ENCODE measurements at regions not wholly inside any gene's neighbourhood (a gene's known extent, or its start where the extent isn't known, plus 50 kb on each side); places are given as distances from the start of the nearest gene placed in this dataset.

DNA sequence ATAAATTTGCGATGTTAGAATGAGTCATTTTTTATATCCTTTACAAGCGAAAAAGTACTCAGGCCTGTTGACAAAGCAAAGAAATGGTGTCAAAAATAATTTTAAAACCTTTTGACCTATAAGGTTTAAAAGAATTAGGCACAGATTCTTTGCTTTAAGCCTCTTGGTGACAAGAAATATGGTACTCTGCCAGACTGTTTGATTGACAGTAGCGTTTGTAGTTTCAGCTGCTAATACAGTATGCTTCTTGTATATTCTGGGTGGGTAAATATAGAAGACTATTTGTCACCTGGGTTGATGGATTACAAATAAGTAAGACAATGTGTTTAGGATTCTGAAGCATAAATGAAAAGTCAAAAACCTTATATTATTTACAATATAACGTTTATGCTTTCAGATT lies 193.1 kb upstream of the PITX2 start:
- CTCF ChIA-PET, result interaction anchor here (0.8 kb wide), 1 partner anchor 10 kb away, joined by 3 read pairs; no protein-coding TSS in a partner anchor
- TF ChIP-seq CTCF (IDR thresholded peaks at IDR 0.05; ENCODE audit: control extremely low read depth, extremely low read depth, low read depth, missing control alignments), result no peak
- POLR2A ChIA-PET, result no interaction called here
- DNase-seq (ENCODE audit: extremely low spot score), result no peak

- no peak for TF ChIP-seq CTCF (IDR thresholded peaks at IDR 0.05; ENCODE audit: control extremely low read depth, extremely low read depth, low read depth, missing control alignments)
- ChIA-PET POLR2A (no interaction called here), CTCF (interaction anchor here (0.8 kb wide), 1 partner anchor 11 kb away, joined by 3 read pairs; no protein-coding TSS in a partner anchor)
- DNase-seq (ENCODE audit: extremely low spot score), result no peak
Observed at GRCh38 chr4:110816367-110816766, 193.5 kb upstream of the PITX2 start.

DNA sequence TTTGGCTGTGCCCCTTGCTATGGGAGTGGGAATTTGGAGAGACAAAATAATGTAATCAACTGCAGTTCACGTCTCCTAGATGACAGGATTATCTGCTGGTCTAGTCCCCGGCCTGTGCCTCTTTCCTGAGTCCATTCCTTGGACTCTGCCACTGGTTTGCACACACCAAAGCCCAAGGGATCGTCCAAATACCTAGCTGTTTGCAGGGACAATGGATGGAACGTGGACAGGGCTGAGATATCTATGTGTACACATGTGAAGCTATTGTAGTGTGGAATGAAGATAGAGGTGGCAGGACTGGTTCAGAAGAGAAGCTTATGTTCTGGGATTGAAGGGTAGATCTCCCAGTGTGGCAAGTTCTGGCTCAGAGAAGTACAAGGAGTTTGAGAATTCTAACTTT lies 198.3 kb upstream of the PITX2 start:
- ChIA-PET POLR2A (no interaction called here), CTCF (interaction anchor here (1.1 to 1.9 kb wide), 2 partner anchors 11 to 14 kb away, joined by 3 to 4 read pairs; no protein-coding TSS in a partner anchor)
- no peak for DNase-seq (ENCODE audit: extremely low spot score)
- TF ChIP-seq CTCF (IDR thresholded peaks at IDR 0.05; ENCODE audit: control extremely low read depth, extremely low read depth, low read depth, missing control alignments), result no peak

DNA sequence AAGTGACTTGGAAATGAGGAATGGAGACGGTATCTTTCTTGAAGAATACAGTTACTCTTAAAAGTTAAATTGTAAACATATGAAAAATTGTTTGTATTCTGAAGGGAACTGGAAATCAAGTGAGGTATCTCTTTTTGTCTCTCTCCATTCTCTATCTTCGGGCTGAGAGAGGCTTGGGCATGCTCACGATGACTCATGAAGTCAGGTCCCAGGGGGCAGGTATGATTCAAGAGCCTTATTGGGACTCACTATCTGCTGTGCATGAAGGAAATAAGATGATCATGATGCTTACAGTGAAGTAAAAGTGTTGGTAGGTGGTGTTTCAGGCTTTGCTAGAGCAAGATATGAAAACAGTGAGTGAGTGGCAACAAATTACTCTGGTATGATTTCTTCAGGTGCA lies 200.4 kb upstream of the PITX2 start:
- DNase-seq (ENCODE audit: extremely low spot score), result no peak
- POLR2A ChIA-PET, result no interaction called here
- TF ChIP-seq CTCF (IDR thresholded peaks at IDR 0.05; ENCODE audit: control extremely low read depth, extremely low read depth, low read depth, missing control alignments), result no peak
- CTCF ChIA-PET, result interaction anchor here (1.6 kb wide), 1 partner anchor 9 kb away, joined by 6 read pairs; no protein-coding TSS in a partner anchor

DNA sequence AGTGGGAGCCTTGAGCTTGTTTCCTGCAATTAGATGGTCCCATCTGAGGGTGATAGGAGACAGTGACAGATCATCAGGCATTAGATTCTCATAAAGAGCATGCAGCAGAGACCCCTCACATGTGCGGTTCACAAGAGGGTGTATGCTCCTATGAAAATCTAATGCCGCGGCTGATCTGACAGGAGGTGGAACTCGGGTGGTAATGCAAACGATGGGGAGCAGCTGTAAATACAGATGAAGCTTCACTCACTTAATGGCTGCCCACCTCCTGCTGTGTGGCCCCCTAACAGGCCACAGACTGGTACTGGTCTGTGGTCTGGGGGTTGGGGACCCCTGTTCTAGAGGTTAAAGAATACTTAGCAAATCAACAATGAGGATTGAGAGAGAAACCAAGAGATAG lies 201.5 kb upstream of the PITX2 start:
- ChIA-PET POLR2A (no interaction called here), CTCF (interaction anchor here (1.0 to 1.6 kb wide), 3 partner anchors 10 to 35 kb away, joined by 3 to 6 read pairs (median 3); no protein-coding TSS in a partner anchor)
- TF ChIP-seq CTCF (IDR thresholded peaks at IDR 0.05; ENCODE audit: control extremely low read depth, extremely low read depth, low read depth, missing control alignments), result no peak
- no peak for DNase-seq (ENCODE audit: extremely low spot score)

- DNase-seq (ENCODE audit: extremely low spot score), result no peak
- TF ChIP-seq CTCF (IDR thresholded peaks at IDR 0.05; ENCODE audit: control extremely low read depth, extremely low read depth, low read depth, missing control alignments), result no peak
- ChIA-PET CTCF (no interaction called here), POLR2A (no interaction called here)
Observed at GRCh38 chr4:110826656-110827055, 203.8 kb upstream of the PITX2 start.

DNA sequence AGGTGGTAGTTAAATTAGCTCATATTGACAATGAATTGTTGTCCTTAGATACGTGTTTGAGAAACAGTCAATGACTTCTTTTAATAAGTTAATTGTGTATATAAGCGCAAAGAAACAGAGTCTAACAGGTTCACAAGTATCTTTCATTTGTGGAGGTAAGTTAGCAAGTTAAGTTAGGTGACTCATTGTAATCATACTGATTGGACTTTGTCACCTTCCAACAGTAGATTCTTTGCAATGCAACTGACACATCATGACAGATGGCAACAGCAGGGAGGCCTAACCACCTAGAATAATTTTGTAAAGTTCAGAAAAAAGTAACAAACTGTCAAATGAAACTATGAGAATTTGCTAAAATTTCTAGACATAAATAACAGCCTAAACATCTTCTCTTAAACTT lies 207.6 kb upstream of the PITX2 start:
- no peak for DNase-seq (ENCODE audit: extremely low spot score)
- CTCF ChIA-PET, result interaction anchor here (1.4 kb wide), 1 partner anchor 20 kb away, joined by 3 read pairs; no protein-coding TSS in a partner anchor
- POLR2A ChIA-PET, result no interaction called here
- no peak for TF ChIP-seq CTCF (IDR thresholded peaks at IDR 0.05; ENCODE audit: control extremely low read depth, extremely low read depth, low read depth, missing control alignments)
